ENCODE measurements at regions not wholly inside any gene's neighbourhood (a gene's known extent, or its start where the extent isn't known, plus 50 kb on each side); places are given as distances from the start of the nearest gene placed in this dataset.
"Not testable (repeated sequence)": the region's sequence is repeated elsewhere in the genome, so short reads cannot be mapped to it uniquely, and the experiment has no call there.

DNA sequence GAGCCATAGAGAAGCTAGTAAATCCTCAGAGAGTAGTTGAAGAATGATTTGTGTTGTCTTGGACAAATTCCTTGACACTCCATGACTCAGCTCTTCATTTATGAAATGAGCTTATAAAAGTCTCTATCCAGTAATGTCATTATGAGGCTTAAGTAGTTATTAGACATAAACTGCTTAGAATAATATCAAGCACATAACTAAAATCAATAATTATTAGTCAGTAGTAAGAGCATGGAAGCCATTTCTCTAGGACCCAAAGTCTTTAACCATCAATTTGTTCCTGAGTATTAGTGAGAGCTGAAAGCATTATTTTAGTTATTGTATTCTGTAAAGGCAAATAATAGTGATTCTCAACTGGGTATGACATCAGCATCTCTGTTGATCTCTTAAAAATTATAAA, 1140.2 kb downstream of the HACE1 start:
- TF ChIP-seq, protein P1, sequence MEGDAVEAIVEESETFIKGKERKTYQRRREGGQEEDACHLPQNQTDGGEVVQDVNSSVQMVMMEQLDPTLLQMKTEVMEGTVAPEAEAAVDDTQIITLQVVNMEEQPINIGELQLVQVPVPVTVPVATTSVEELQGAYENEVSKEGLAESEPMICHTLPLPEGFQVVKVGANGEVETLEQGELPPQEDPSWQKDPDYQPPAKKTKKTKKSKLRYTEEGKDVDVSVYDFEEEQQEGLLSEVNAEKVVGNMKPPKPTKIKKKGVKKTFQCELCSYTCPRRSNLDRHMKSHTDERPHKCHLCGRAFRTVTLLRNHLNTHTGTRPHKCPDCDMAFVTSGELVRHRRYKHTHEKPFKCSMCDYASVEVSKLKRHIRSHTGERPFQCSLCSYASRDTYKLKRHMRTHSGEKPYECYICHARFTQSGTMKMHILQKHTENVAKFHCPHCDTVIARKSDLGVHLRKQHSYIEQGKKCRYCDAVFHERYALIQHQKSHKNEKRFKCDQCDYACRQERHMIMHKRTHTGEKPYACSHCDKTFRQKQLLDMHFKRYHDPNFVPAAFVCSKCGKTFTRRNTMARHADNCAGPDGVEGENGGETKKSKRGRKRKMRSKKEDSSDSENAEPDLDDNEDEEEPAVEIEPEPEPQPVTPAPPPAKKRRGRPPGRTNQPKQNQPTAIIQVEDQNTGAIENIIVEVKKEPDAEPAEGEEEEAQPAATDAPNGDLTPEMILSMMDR (IDR thresholded peaks at IDR 0.05; ENCODE audit: insufficient read depth, low read depth, low read length, missing control alignments) = no peak

DNA sequence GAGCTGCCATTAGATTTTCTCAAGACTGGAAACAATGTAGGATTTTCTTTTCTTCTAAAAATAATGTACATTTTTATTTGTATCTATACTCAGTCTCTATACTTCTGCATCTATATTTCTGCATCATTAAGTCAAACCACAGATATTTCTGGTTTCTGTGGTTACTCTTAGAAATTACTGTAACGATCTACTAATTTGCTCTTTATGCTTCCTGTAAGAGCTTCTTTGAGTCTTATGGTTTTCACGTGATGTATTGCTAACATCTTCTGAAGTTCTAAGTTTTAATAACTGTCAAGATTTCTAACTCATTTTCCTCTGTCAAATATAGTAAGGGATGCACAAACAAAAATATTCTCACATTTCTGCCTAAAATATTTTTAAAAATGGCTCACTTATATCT, 1144.5 kb downstream of the HACE1 start:
- no peak overlapping the region for H3K4me3 ChIP-seq (ENCODE audit: low read depth, low read length)
- no peak for DNase-seq (ENCODE audit: low read depth)
- TF ChIP-seq, protein P1 (IDR thresholded peaks at IDR 0.05; ENCODE audit: insufficient read depth, low read depth, low read length, missing control alignments) = no peak

More for the DNA sequence above, 1140.2 kb downstream of the HACE1 start:
- H3K4me3 ChIP-seq (ENCODE audit: low read depth, low read length) = no peak overlapping the region
- no peak for DNase-seq (ENCODE audit: low read depth)

DNA sequence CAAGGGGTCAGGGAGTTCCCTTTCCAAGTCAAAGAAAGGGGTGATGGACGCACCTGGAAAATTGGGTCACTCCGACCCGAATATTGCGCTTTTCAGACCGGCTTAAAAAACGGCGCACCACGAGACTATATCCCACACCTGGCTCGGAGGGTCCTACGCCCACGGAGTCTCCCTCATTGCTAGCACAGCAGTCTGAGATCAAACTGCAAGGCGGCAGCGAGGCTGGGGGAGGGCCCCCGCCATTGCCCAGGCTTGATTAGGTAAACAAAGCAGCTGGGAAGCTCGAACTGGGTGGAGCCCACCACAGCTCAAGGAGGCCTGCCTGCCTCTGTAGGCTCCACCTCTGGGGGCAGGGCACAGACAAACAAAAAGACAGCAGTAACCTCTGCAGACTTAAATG, 1150.5 kb downstream of the HACE1 start:
- not testable (repeated sequence) for H3K4me3 ChIP-seq (ENCODE audit: low read depth, low read length); DNase-seq (ENCODE audit: low read depth)

DNA sequence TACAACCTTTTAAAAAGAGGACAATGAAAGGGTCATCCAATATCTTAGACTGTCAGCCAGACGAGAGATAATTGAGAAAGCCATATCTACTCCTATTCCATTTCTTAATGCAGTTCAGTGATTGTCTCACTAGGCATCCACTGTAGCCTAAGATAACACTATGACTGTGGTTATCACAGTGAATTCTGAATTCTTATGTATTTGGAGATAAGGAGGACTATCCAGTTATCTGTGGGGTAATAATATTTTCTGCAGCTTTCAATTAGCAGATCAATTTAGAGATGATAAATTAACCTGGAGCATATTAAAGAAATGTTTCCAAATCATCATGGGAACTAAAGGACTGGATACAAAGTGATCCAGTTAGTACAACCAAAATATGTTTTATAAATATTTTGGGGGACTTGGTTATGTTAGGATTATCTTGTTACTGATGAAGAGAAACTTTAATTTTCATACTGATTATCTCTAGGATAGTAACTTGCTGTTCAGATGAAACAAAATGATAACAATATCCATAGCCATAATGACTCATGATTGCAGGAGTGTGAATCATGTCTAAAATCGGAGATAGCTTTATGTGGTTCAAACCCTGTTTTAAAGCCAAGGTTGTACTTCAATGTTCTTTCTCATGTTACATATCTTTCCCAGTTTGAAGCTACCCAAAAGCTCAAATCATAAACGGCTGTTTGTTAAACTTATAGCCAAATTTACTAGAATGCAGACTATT, 1152.0 kb downstream of the HACE1 start:
- DNase-seq (ENCODE audit: low read depth) = no peak
- TF ChIP-seq, protein P1 (IDR thresholded peaks at IDR 0.05; ENCODE audit: insufficient read depth, low read depth, low read length, missing control alignments) = no peak
- H3K4me3 ChIP-seq (ENCODE audit: low read depth, low read length) = no peak overlapping the region

DNA sequence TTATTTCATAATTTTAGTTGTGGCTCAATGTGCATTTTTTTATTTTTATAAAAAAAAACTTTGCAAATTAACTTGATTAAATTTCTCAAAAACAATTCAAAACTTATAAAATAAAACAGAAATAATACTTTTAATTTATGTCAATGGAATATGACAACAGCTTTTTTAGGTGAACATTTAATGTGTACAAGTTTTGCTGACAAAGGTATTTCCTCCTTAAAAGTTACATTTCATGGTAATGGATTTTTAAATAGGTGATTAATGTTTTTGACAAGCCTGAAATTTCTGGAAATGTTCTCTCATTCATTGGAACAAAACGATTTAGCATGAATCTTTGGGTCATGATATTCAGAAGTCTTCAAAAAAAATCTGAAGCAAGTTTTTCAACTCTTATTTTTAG, 1160.0 kb downstream of the HACE1 start:
- TF ChIP-seq, protein P1 (IDR thresholded peaks at IDR 0.05; ENCODE audit: insufficient read depth, low read depth, low read length, missing control alignments) = no peak
- no peak for DNase-seq (ENCODE audit: low read depth)
- H3K4me3 ChIP-seq (ENCODE audit: low read depth, low read length) = no peak overlapping the region

DNA sequence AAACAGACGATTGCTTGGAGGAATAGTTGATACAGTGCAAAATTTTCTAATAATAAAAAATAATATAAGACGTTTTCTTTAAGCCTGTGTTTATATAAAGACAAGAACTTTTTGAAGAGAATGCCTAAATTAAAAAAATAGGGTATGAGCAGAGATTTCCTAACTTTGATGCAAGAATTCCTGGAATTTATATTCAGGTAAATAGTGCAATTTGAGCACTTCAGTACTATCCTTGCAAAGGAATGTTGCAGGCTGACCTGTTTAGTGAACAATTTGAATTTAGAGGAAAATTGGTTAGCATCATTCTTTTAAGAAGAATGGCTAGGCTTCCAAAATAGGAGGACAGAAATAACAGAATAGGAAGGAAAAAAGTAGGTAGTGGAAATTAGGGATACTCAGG, 1172.3 kb downstream of the HACE1 start:
- no peak overlapping the region for H3K4me3 ChIP-seq (ENCODE audit: low read depth, low read length)
- no peak for DNase-seq (ENCODE audit: low read depth)
- TF ChIP-seq, protein P1 (IDR thresholded peaks at IDR 0.05; ENCODE audit: insufficient read depth, low read depth, low read length, missing control alignments) = no peak

DNA sequence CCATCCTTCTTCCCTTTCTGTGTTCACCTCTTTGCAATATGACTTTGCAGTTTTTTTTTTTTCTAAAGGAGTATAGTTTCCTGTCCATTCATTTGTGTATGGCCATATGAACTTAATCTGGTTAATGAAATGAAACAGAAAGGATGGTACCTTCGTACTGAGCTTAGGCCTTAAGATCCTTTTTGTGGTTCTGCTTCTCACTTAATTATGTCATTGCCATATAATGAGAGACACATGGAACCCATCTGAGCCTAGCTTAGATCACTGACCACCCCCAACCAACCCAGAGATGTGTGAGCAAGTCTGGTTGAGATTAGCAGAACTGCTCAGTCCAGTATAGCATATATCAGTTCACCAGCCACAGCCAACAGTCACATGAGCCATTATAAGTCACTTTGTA, 1179.6 kb downstream of the HACE1 start:
- DNase-seq (ENCODE audit: low read depth) = no peak
- TF ChIP-seq, protein P1 (IDR thresholded peaks at IDR 0.05; ENCODE audit: insufficient read depth, low read depth, low read length, missing control alignments) = no peak
- H3K4me3 ChIP-seq (ENCODE audit: low read depth, low read length) = no peak overlapping the region
